ENCODE measurements at regions not wholly inside any gene's neighbourhood (a gene's known extent, or its start where the extent isn't known, plus 50 kb on each side); places are given as distances from the start of the nearest gene placed in this dataset.

GRCh38 chr7:38086857-38087256 lies 91.2 kb upstream of the STARD3NL start:
- DNase-seq, result no peak

GRCh38 chr7:38102507-38102906 lies 75.5 kb upstream of the STARD3NL start:
- no peak for DNase-seq

- DNase-seq, result peak; percentile 10 to 68 (median 47)
Observed at GRCh38 chr7:38105874-38106483, 72.1 kb upstream of the STARD3NL start.

DNA sequence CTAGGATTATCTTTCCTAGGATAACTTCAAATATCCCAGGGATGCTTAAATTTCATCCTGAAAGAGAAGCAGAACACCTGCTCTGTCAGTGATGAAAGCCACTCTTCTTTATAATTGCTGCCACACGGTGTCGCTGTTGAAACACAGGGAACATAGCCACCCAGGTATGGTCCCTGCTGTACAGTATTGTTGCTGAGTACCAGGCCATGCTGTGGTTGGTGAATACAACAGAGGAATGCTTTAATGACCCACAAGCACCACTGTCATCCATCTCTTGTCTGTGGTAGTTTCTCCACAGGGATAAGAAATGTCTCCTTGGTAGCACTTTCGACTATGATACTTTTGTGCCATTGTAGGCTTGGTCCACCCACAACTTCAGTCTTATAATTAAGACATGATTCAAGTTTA lies 70.6 kb upstream of the STARD3NL start:
- DNase-seq, result peak; percentile 49 to 84 (median 72)

GRCh38 chr7:38112075-38112474 lies 66.0 kb upstream of the STARD3NL start:
- DNase-seq, result no peak

DNA sequence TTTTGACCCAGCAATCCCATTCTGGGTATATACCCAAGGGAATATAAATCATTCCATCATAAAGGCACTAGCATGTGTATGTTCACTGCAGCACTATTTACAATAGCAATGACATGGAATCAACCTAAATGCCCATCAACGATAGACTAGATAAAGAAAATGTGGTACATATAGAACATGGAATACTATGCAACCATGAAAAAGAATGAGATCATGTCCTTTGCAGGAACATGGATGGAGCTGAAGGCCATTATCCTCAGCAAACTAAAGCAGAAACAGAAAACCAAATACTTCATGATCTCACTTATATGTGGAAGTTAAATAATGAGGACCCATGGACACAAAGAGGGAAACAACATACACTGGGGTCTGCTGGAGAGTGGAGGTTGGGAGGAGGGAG lies 58.0 kb upstream of the STARD3NL start:
- no peak for DNase-seq

DNA sequence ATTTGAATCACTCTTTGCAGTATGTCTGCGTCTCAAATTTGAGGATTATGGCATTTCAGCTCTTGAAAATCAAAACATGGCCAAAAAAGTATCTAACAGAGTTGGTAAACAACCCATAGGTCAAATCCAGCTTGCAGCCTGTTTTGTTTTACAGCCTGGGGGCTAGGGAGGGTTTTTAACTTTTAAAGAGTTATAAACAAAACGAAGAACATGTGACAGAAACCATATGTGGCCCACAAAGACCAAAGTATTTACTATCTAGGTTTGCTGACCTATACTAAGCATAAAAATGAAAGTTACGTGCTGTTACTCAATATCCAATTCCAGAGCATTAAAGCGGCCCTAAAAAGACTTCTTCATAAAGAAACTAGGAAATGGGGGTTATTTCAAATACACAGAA lies 55.5 kb upstream of the STARD3NL start:
- no peak for DNase-seq

DNA sequence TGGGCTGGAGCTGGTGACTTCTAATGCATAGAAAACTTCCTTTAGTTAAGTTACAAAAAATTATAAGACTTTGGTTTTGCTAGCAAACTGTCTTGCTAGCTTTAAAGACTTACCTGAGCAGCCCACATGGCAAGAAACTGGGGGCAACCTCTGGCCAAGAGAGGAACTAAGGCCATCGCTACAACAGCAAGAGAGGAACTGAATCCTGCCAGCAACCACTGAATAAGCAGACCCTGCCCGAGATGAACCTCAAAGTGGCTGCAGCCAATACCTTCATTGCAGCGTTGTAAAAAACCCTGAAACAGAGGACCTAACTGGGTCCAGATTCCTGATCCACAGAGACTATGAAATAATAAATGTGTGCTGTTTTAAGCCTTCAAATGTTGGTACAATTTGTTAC lies 54.6 kb upstream of the STARD3NL start:
- no peak for DNase-seq

GRCh38 chr7:38127216-38128207 lies 50.5 kb upstream of the STARD3NL start:
- no peak for DNase-seq
